ENCODE measurements at regions not wholly inside any gene's neighbourhood (a gene's known extent, or its start where the extent isn't known, plus 50 kb on each side); places are given as distances from the start of the nearest gene placed in this dataset.
"Not testable (repeated sequence)": the region's sequence is repeated elsewhere in the genome, so short reads cannot be mapped to it uniquely, and the experiment has no call there.

DNA sequence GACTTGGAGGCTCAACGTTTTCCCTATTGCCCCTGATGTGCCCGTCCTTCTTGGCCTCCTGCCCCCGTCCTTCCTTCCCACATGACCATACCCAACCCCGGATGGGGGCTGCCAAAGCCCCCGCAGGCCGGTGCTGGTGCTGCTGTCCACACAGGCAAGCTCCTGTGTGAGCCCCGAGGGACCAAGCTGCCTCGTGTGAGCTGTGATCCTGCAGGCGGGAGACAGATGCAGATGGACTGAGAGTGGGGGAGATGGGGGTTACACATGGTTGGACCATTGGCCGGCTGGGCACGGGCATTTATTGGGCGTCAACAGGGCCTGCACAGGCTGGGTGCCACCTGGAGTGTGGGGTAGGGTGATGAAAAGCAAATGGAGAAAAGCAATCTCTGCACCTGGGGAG lies 313.2 kb upstream of the B3GAT1 start:
- no peak for ATAC-seq
- TF ChIP-seq BACH2 (CRISPR knock-in tag; IDR thresholded peaks at IDR 0.05; ENCODE audit: borderline replicate concordance) (no peak), OSR1 (CRISPR knock-in tag; IDR thresholded peaks at IDR 0.05) (no peak), GLIS3 (CRISPR knock-in tag; IDR thresholded peaks at IDR 0.05) (no peak), TCF4 (CRISPR knock-in tag; IDR thresholded peaks at IDR 0.05; ENCODE audit: borderline replicate concordance) (no peak), TOX (CRISPR knock-in tag; IDR thresholded peaks at IDR 0.05; ENCODE audit: borderline replicate concordance) (no peak), ARNTL (CRISPR knock-in tag; IDR thresholded peaks at IDR 0.05; ENCODE audit: borderline replicate concordance, low read depth) (no peak), ZNF565 (CRISPR knock-in tag; conservative IDR thresholded peaks at IDR 0.05; ENCODE audit: low read depth) (no peak)
- TF ChIP-seq, protein P1, sequence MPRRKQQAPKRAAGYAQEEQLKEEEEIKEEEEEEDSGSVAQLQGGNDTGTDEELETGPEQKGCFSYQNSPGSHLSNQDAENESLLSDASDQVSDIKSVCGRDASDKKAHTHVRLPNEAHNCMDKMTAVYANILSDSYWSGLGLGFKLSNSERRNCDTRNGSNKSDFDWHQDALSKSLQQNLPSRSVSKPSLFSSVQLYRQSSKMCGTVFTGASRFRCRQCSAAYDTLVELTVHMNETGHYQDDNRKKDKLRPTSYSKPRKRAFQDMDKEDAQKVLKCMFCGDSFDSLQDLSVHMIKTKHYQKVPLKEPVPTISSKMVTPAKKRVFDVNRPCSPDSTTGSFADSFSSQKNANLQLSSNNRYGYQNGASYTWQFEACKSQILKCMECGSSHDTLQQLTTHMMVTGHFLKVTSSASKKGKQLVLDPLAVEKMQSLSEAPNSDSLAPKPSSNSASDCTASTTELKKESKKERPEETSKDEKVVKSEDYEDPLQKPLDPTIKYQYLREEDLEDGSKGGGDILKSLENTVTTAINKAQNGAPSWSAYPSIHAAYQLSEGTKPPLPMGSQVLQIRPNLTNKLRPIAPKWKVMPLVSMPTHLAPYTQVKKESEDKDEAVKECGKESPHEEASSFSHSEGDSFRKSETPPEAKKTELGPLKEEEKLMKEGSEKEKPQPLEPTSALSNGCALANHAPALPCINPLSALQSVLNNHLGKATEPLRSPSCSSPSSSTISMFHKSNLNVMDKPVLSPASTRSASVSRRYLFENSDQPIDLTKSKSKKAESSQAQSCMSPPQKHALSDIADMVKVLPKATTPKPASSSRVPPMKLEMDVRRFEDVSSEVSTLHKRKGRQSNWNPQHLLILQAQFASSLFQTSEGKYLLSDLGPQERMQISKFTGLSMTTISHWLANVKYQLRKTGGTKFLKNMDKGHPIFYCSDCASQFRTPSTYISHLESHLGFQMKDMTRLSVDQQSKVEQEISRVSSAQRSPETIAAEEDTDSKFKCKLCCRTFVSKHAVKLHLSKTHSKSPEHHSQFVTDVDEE (CRISPR knock-in tag; IDR thresholded peaks at IDR 0.05): no peak
- TF ChIP-seq, protein P2, sequence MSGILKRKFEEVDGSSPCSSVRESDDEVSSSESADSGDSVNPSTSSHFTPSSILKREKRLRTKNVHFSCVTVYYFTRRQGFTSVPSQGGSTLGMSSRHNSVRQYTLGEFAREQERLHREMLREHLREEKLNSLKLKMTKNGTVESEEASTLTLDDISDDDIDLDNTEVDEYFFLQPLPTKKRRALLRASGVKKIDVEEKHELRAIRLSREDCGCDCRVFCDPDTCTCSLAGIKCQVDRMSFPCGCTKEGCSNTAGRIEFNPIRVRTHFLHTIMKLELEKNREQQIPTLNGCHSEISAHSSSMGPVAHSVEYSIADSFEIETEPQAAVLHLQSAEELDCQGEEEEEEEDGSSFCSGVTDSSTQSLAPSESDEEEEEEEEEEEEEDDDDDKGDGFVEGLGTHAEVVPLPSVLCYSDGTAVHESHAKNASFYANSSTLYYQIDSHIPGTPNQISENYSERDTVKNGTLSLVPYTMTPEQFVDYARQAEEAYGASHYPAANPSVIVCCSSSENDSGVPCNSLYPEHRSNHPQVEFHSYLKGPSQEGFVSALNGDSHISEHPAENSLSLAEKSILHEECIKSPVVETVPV (CRISPR knock-in tag; IDR thresholded peaks at IDR 0.05): no peak
- TF ChIP-seq, protein P3, sequence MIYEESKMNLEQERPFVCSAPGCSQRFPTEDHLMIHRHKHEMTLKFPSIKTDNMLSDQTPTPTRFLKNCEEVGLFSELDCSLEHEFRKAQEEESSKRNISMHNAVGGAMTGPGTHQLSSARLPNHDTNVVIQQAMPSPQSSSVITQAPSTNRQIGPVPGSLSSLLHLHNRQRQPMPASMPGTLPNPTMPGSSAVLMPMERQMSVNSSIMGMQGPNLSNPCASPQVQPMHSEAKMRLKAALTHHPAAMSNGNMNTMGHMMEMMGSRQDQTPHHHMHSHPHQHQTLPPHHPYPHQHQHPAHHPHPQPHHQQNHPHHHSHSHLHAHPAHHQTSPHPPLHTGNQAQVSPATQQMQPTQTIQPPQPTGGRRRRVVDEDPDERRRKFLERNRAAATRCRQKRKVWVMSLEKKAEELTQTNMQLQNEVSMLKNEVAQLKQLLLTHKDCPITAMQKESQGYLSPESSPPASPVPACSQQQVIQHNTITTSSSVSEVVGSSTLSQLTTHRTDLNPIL (CRISPR knock-in tag; IDR thresholded peaks at IDR 0.05; ENCODE audit: low read depth): no peak

DNA sequence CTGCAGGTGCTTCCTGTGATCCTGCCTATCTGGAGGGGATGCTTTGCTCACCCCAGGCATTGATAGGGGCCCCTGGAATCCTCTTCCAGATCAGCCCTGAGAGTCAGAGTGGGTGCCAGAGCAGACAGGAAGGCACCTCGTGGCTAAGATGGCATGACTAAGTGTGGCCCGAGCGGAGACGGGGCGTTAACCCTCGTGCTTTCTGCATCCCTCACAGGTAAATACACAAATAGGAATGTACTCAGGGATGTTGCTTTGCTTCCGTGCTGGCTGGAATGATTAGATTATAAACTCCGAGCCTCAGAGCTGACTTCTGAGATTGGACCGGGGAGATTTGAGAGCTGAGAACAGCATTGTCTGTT lies 312.7 kb upstream of the B3GAT1 start:
- ATAC-seq: no peak
- no peak for TF ChIP-seq BACH2 (CRISPR knock-in tag; IDR thresholded peaks at IDR 0.05; ENCODE audit: borderline replicate concordance)
- TF ChIP-seq ZNF8 (CRISPR knock-in tag; IDR thresholded peaks at IDR 0.05): no peak
- no peak for TF ChIP-seq ARNTL (CRISPR knock-in tag; IDR thresholded peaks at IDR 0.05; ENCODE audit: borderline replicate concordance, low read depth)
- no peak for TF ChIP-seq ZNF70 (CRISPR knock-in tag; IDR thresholded peaks at IDR 0.05)
- TF ChIP-seq ZC3H10 (CRISPR knock-in tag; IDR thresholded peaks at IDR 0.05): no peak
- TF ChIP-seq PPARA (CRISPR knock-in tag; IDR thresholded peaks at IDR 0.05; ENCODE audit: borderline replicate concordance): no peak
- TF ChIP-seq OSR1 (CRISPR knock-in tag; IDR thresholded peaks at IDR 0.05): no peak
- TF ChIP-seq RARB (CRISPR knock-in tag; IDR thresholded peaks at IDR 0.05): no peak

DNA sequence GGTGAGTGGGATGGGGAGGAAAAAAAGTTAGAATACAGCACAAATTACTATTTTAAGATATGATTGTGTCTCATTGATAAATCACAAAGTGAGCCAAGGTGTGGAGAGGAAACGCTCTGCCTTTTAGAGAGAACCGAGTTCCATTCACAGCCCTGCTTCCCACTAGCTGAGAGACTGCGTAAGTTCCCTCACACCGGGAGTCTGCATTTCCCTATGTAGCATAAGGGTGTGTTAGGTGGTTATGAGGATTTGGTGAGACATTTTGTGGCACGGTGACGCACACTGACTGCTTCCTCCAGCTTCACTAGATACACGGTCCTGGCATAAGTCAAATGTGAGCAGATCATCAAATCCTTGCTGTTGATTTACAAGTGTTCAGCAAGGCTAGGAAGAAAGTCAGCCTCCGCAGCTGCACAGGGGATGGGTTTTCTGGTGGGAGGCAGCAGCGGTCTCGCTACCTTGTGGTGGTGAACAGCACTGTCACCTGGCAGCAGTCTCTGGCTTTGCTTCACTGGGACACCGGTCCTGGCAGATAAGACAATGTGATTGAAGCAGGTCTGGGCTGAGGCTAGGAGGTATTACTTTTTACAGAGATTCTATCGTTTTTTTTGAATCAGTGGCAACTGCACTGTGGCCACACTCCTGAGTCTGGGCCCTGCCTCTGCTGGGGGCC lies 312.2 kb upstream of the B3GAT1 start:
- no peak for ATAC-seq
- TF ChIP-seq GLIS3 (CRISPR knock-in tag; IDR thresholded peaks at IDR 0.05) (no peak), ZC3H10 (CRISPR knock-in tag; IDR thresholded peaks at IDR 0.05) (no peak), ISL1 (CRISPR knock-in tag; IDR thresholded peaks at IDR 0.05) (no peak), PPARA (CRISPR knock-in tag; IDR thresholded peaks at IDR 0.05; ENCODE audit: borderline replicate concordance) (no peak), ZFP30 (CRISPR knock-in tag; IDR thresholded peaks at IDR 0.05) (no peak), CSDC2 (CRISPR knock-in tag; IDR thresholded peaks at IDR 0.05) (no peak), OSR1 (CRISPR knock-in tag; IDR thresholded peaks at IDR 0.05) (no peak), ZNF565 (CRISPR knock-in tag; conservative IDR thresholded peaks at IDR 0.05; ENCODE audit: low read depth) (no peak), TOX (CRISPR knock-in tag; IDR thresholded peaks at IDR 0.05; ENCODE audit: borderline replicate concordance) (no peak)
- TF ChIP-seq, protein P3 (CRISPR knock-in tag; IDR thresholded peaks at IDR 0.05; ENCODE audit: low read depth): no peak
- TF ChIP-seq, protein P1 (CRISPR knock-in tag; IDR thresholded peaks at IDR 0.05): no peak
- TF ChIP-seq, protein P4, sequence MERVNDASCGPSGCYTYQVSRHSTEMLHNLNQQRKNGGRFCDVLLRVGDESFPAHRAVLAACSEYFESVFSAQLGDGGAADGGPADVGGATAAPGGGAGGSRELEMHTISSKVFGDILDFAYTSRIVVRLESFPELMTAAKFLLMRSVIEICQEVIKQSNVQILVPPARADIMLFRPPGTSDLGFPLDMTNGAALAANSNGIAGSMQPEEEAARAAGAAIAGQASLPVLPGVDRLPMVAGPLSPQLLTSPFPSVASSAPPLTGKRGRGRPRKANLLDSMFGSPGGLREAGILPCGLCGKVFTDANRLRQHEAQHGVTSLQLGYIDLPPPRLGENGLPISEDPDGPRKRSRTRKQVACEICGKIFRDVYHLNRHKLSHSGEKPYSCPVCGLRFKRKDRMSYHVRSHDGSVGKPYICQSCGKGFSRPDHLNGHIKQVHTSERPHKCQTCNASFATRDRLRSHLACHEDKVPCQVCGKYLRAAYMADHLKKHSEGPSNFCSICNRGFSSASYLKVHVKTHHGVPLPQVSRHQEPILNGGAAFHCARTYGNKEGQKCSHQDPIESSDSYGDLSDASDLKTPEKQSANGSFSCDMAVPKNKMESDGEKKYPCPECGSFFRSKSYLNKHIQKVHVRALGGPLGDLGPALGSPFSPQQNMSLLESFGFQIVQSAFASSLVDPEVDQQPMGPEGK (CRISPR knock-in tag; IDR thresholded peaks at IDR 0.05; ENCODE audit: borderline replicate concordance): no peak

DNA sequence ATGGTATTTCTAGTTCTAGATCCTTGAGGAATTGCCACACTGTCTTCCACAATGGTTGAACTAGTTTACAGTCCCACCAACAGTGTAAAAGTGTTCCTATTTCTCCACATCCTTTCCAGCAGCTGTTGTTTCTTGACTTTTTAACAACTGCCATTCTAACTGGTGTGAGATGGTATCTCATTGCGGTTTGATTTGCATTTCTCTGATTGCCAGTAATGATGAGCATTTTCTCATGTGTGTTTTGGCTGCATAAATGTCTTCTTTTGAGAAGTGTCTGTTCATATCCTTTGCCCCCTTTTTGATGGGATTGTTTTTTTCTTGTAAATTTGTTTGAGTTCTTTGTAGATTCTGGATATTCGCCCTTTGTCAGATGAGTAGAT lies 308.6 kb upstream of the B3GAT1 start:
- not testable (repeated sequence) for ATAC-seq

DNA sequence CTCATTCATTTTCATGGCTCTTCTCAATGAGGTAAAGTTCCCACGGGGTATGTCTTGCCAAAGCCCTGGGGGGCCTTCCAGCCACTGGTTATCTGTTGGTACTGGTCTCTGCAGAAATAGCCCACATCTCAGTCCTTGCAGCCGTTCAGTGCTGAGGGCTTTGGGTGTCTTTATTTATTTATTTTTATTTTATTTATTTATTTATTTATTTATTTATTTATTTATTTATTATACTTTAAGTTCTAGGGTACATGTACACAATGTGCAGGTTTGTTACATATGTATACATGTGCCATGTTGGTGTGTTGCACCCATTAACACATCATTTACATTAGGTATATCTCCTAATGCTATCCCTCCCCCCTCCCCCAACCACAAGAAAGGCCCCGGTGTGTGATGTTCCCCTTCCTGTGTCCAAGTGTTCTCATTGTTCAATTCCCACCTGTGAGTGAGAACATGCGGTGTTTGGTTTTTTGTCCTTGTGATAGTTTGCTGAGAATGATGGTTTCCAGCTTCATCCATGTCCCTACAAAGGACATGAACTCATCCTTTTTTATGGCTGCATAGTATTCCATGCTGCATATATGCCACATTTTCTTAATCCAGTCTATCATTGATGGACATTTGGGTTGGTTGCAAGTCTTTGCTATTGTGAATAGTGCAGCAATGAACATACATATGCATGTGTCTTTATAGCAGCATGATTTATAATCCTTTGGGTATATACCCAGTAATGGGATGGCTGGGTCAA lies 308.1 kb upstream of the B3GAT1 start:
- not testable (repeated sequence) for ATAC-seq
